Epithelial cell of proximal tubule (primary cell): ENCODE measurements at regions not wholly inside any gene's neighbourhood (a gene's known extent, or its start where the extent isn't known, plus 50 kb on each side); places are given as distances from the start of the nearest gene placed in this dataset.
A peak's percentile ranks its signal among the peaks of the same experiment; 100 is the strongest.

Source experiments
- DNase-seq: peaks from one replicate; pipeline ENCODE4 v3.0.0-alpha.2; 2011; ENCODE audit warnings: low read depth
- H3K4me3 ChIP-seq: 2 replicates; pipeline ENCODE4 v1.5.1; 2011; ENCODE audit warnings: low read depth, mild to moderate bottlenecking, low read length
- TF ChIP-seq, protein P1 (sequence below): conservative IDR thresholded peaks from 2 replicates; pipeline ENCODE4 v1.5.1; 2012; ENCODE audit warnings: low read depth, mild to moderate bottlenecking, low read length

DNA sequence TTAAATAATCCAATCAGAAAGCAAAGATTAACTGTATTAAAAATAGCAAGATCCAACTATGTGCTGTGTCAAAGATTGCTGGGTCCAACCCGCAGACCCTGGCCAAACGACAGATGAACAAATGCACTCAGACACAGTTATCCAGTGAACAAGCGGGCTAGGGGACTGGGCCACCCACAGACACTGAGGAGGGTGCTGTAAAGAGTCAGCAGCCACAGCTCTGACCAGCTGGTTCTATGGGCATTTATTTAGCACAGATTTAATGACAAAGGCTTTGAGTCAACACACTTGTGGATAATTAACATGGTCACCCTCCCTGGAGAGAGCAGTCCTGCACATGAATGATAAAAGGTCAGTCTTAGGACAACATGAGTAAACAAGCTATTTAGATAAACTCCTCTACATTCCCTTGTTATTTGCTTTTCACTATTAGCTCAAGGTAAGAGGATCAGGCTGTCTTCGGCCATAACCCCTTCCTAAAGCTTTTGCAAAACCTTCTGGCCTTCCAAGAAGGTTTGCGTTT, 424.9 kb downstream of the HINT1 start:
- no peak overlapping the region for H3K4me3 ChIP-seq
- TF ChIP-seq, protein P1, sequence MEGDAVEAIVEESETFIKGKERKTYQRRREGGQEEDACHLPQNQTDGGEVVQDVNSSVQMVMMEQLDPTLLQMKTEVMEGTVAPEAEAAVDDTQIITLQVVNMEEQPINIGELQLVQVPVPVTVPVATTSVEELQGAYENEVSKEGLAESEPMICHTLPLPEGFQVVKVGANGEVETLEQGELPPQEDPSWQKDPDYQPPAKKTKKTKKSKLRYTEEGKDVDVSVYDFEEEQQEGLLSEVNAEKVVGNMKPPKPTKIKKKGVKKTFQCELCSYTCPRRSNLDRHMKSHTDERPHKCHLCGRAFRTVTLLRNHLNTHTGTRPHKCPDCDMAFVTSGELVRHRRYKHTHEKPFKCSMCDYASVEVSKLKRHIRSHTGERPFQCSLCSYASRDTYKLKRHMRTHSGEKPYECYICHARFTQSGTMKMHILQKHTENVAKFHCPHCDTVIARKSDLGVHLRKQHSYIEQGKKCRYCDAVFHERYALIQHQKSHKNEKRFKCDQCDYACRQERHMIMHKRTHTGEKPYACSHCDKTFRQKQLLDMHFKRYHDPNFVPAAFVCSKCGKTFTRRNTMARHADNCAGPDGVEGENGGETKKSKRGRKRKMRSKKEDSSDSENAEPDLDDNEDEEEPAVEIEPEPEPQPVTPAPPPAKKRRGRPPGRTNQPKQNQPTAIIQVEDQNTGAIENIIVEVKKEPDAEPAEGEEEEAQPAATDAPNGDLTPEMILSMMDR = no peak
- DNase-seq = no peak

DNA sequence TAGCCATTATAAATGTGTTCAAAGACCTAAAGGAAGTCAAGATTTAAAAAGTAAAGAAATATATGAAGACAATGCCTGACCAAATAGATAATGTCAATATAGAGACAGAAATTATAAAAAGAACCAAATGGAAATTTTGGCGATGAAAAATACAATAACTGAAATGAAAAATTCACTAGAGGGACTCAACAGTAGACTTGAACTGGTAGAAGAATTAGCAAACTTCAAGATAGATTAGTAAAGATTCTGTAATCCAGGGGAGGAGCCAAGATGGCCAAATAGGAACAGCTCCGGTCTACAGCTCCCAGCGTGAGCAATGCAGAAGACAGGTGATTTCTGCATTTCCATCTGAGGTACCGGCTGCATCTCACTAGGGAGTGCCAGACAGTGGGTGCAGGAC, 433.2 kb downstream of the HINT1 start:
- TF ChIP-seq, protein P1 = no peak
- H3K4me3 ChIP-seq = no peak overlapping the region
- DNase-seq = no peak

DNA sequence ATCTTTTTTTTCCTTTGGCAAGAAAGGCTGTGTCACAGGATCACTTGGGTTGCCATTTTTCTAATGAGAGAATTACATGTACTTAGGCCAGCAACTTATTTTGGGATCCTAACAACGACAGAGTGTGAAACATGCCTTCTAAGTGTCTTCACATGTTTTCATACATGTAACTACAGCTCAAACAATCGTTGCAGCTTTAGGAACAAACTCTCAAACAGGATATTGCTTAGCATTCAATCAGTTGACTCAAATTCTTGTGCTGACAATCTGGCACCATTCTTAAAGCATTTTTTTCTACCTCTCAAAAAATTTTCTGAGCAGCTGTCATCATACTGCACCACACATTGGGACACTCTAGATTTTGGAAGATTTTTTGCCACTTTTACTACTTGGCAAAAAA, 435.5 kb downstream of the HINT1 start:
- H3K4me3 ChIP-seq = no peak overlapping the region
- no peak for DNase-seq
- TF ChIP-seq, protein P1 = no peak

DNA sequence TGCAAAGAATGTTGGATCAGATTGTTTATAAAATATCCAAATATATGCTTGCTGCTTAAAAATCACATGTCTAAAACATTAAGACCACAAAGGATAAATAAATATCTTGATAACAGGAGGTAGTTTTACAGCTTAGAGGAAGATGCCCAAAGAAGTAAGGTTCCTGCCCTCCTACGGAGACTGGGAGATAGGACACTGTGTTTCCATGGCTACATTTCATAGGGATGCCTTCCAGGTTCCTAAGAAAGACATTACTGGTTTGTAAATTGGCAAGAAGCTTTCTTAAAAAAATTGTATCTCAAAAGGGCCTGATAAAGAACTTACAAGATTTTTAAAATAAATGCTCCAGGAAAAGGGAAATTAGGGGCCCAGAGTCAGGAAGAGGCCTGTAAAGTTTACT, 437.2 kb downstream of the HINT1 start:
- TF ChIP-seq, protein P1 = no peak
- H3K4me3 ChIP-seq = no peak overlapping the region
- no peak for DNase-seq

DNA sequence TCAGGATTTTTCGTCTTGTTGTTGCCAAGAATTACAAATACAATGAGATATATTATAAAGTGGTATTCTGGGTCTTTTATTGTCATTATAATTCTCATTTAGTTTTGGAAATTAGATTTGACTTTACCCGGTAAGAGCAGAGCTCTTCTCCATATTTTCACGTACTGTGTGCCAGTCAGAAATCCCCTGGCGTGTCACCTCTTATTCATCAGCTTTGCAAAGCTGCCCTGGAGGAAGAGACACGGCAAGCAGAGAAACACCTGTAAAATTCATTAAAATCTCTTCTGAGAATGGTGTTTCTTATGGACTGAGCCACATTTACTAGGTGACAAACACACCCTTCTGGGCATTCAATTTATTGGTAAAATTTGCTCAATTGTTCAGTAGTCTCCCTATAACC, 440.4 kb downstream of the HINT1 start:
- no peak overlapping the region for H3K4me3 ChIP-seq
- TF ChIP-seq, protein P1 = no peak
- no peak for DNase-seq

DNA sequence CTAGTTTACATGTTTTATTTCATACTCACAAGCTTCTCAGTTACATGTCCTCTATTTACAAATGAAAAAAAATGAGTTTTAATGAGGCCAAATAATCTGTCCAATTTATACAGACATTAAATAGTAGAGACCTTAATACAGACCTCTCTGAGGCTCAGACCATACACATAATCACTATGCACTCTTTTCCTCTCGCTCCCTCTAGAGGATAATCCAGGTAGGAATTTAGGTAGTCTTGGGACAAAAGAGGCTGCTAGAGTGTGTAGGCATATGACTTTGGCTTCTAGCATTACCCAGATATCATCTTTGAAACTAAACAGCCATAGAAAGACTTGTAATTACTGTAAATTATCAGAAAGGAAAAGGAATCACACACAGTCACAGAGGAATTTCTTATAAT, 444.7 kb downstream of the HINT1 start:
- TF ChIP-seq, protein P1 = peak; percentile 79
- DNase-seq = no peak
- no peak overlapping the region for H3K4me3 ChIP-seq

DNA sequence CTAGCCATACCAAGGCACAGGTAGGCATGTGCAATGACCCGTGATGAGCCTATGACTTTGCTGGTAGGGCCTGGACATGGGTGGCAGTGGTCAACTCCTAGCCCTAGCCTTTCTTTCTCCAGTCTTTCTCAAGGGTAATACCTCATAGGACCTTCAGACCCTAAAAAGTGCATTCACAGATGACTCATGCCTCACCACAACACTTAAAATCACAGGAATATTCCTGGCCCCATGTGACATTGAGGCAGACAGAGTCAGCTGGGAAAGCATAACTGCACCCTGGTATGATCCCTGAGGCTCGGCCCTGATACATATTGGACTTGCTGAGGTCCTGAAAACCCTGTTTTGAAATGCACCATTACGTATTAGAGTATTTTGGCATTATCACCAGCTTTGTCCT, 449.5 kb downstream of the HINT1 start:
- TF ChIP-seq, protein P1 = no peak
- DNase-seq = no peak
- no peak overlapping the region for H3K4me3 ChIP-seq
